ENCODE measurements at regions not wholly inside any gene's neighbourhood (a gene's known extent, or its start where the extent isn't known, plus 50 kb on each side); places are given as distances from the start of the nearest gene placed in this dataset.

GRCh38 chr6:95243053-95243452 lies 334.3 kb upstream of the MANEA start:
- no peak for DNase-seq (ENCODE audit: low read depth)

- DNase-seq (ENCODE audit: low read depth), result no peak
Measured at GRCh38 chr6:95244751-95245150, 332.6 kb upstream of the MANEA start.

GRCh38 chr6:95248499-95248898 lies 328.8 kb upstream of the MANEA start:
- DNase-seq (ENCODE audit: low read depth), result no peak

GRCh38 chr6:95249175-95249574 lies 328.2 kb upstream of the MANEA start:
- no peak for DNase-seq (ENCODE audit: low read depth)

- DNase-seq (ENCODE audit: low read depth), result no peak
Measured at GRCh38 chr6:95249661-95250060, 327.7 kb upstream of the MANEA start.

- no peak for DNase-seq (ENCODE audit: low read depth)
Measured at GRCh38 chr6:95263840-95264239, 313.5 kb upstream of the MANEA start.

GRCh38 chr6:95266537-95267258 lies 310.6 kb upstream of the MANEA start:
- DNase-seq (ENCODE audit: low read depth), result no peak

GRCh38 chr6:95274686-95275235 lies 302.6 kb upstream of the MANEA start:
- no peak for DNase-seq (ENCODE audit: low read depth)

GRCh38 chr6:95279616-95280015 lies 297.7 kb upstream of the MANEA start:
- no peak for DNase-seq (ENCODE audit: low read depth)

- no peak for DNase-seq (ENCODE audit: low read depth)
Measured at GRCh38 chr6:95280686-95281273, 296.6 kb upstream of the MANEA start.

GRCh38 chr6:95285881-95286280 lies 291.5 kb upstream of the MANEA start:
- DNase-seq (ENCODE audit: low read depth), result no peak

- no peak for DNase-seq (ENCODE audit: low read depth)
Measured at GRCh38 chr6:95286874-95287273, 290.5 kb upstream of the MANEA start.

GRCh38 chr6:95288251-95288650 lies 289.1 kb upstream of the MANEA start:
- no peak for DNase-seq (ENCODE audit: low read depth)

- DNase-seq (ENCODE audit: low read depth), result no peak
Measured at GRCh38 chr6:95292011-95292410, 285.3 kb upstream of the MANEA start.

- no peak for DNase-seq (ENCODE audit: low read depth)
Measured at GRCh38 chr6:95293257-95293656, 284.1 kb upstream of the MANEA start.

GRCh38 chr6:95294043-95294442 lies 283.3 kb upstream of the MANEA start:
- no peak for DNase-seq (ENCODE audit: low read depth)

- no peak for DNase-seq (ENCODE audit: low read depth)
Measured at GRCh38 chr6:95309545-95309944, 267.8 kb upstream of the MANEA start.

GRCh38 chr6:95318137-95318536 lies 259.2 kb upstream of the MANEA start:
- no peak for DNase-seq (ENCODE audit: low read depth)

- no peak for DNase-seq (ENCODE audit: low read depth)
Measured at GRCh38 chr6:95321126-95321525, 256.2 kb upstream of the MANEA start.

GRCh38 chr6:95325916-95326315 lies 251.4 kb upstream of the MANEA start:
- DNase-seq (ENCODE audit: low read depth), result no peak

GRCh38 chr6:95328231-95328630 lies 249.1 kb upstream of the MANEA start:
- DNase-seq (ENCODE audit: low read depth), result no peak

- DNase-seq (ENCODE audit: low read depth), result no peak
Measured at GRCh38 chr6:95352064-95352795, 225.1 kb upstream of the MANEA start.

GRCh38 chr6:95354551-95354950 lies 222.8 kb upstream of the MANEA start:
- no peak for DNase-seq (ENCODE audit: low read depth)
